M059J (cell line): ENCODE measurements at regions not wholly inside any gene's neighbourhood (a gene's known extent, or its start where the extent isn't known, plus 50 kb on each side); places are given as distances from the start of the nearest gene placed in this dataset.
"Not testable (repeated sequence)": the region's sequence is repeated elsewhere in the genome, so short reads cannot be mapped to it uniquely, and the experiment has no call there.

Experiments
- DNase-seq: peaks from one replicate; pipeline ENCODE4 v3.0.0-alpha.2; 2012; ENCODE audit warnings: low read depth

GRCh38 chr6:109253366-109253765, 128.9 kb downstream of the CD164 start:
- DNase-seq, result peak; percentile 31

GRCh38 chr6:109252261-109253041, 129.8 kb downstream of the CD164 start:
- no peak for DNase-seq

- DNase-seq, result no peak
Measured at GRCh38 chr6:109251839-109252238, 130.4 kb downstream of the CD164 start.

- DNase-seq, result not testable (repeated sequence)
Measured at GRCh38 chr6:109250544-109251156, 131.6 kb downstream of the CD164 start.

- no peak for DNase-seq
Measured at GRCh38 chr6:109243863-109244825, 138.1 kb downstream of the CD164 start.

- no peak for DNase-seq
Measured at GRCh38 chr6:109242925-109243324, 139.3 kb downstream of the CD164 start.

GRCh38 chr6:109242029-109242428, 140.2 kb downstream of the CD164 start:
- no peak for DNase-seq

- DNase-seq, result no peak
Measured at GRCh38 chr6:109241199-109241598, 141.1 kb downstream of the CD164 start.

DNA sequence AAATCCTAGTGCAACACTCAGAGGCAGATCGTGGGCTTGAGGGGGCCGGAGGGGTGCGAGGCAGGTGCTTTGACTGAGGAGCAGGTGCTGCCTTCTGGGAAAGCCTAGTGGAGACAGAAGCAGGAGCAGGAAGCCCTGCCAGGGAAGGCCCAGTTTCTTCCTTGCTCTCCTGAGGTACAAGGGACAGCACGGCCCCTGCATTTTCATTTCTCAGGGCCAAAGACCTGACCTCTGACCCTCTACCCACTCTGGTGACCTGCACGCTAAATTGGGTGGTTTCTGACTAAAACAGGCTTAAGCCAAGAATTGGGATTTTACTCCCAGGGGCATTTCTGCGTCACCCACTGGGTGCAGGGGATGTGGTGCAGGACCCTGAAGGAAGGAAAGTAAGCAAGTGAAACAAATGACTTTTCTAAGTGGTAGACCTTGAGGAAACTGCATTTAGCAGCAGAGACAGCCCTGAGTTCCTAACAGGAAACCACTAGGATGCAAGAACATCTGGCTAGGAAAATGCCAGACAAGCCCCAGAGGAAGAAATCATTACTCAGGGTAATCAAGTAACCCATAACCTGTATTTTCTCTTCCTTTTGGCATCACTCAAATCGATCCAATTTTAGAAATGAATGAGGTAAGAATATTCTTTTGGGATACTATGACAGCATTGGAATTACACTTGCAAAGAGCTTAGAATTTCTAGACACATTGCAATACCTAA, 141.7 kb downstream of the CD164 start:
- no peak for DNase-seq

- DNase-seq, result no peak
Measured at GRCh38 chr6:109239651-109240321, 142.5 kb downstream of the CD164 start.

DNA sequence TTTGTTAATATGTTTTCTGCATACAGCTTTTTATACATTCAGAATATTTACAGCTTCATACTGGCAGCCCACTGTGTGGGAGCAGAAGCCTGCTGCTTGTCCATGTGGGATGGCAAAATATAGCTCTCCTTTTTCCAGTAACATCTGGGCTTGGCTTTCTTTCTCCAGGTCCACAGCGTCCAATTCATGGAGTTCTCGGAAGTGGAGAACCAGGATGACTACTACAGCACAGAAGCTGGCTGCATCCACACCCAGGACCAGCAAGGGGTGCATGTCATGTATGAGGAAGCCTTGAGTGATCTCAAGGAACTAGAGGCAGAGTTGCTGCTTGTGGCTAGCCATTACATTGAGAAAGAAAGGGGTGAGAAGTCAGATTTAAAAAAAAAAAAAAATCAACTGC, 143.1 kb downstream of the CD164 start:
- no peak for DNase-seq

DNA sequence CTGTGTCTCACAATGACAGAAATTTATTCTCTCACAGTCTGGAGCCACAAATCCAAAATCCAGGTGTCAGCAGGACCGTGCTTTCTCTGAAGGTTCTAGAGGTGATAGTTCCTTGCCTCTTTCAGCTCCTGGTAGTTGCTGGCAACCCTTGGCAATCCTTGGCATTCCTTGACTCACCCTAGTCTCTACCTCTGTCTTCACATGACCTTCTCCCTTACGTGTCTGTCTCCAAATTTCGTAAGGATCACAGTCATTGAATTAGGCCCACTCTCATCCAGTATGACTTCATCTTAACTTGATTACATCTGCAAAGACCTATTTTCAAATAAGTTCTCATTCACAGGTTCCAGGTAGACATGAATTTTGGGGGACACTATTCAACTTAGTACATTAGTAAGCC, 143.1 kb downstream of the CEP57L1 start:
- DNase-seq, result no peak

- DNase-seq, result no peak
Measured at GRCh38 chr6:109237986-109238329, 142.7 kb downstream of the CEP57L1 start.

GRCh38 chr6:109237077-109237985, 142.0 kb downstream of the CEP57L1 start:
- peak; percentile 27 for DNase-seq

DNA sequence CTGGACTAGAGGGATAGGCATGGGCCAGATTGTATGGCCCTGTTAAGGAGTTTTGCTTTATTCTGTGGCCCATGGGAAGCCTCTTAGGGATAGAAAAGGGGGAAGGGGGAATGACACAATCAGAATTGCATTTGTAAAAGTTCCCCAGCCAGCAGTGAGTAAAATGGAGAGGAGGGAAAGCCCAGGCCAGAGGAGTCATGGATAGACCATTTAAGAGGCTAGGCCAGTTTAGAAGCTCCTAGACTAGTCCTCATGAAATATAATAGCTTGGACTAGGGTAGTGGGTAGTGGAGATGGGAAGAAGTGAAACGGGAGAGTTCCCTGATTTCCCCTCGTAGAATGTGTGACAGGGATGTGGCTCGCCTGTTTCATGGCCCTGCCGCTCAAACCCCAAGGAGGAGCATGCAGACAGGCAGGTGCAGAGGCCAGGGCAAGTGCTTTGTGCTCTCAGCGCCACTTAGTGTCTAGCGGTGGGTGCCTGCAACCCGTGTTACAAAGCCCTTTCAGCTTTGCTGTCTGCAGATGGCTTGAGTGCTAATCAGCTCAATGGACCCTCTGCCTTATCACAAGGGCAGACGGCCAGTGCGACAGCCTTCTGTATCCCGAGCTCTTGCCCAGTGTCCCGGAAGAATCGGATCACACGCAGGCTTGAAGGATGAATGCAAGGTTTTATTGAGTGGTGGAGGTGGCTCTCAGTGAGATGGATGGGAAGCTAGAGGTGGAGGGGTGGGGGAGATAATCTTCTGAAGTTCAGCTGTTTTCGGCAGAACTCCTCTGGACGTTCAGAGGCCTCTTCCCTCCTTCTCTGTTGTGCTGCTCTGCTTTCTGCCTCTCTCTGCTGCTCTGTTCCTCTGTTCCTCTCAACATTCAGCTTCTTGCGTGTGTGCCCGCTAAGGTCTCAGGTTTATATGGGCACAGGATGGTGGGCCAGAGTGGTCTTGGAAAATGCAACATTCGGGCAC, 141.1 kb downstream of the CEP57L1 start:
- DNase-seq, result no peak

- no peak for DNase-seq
Measured at GRCh38 chr6:109235481-109236038, 140.3 kb downstream of the CEP57L1 start.

DNA sequence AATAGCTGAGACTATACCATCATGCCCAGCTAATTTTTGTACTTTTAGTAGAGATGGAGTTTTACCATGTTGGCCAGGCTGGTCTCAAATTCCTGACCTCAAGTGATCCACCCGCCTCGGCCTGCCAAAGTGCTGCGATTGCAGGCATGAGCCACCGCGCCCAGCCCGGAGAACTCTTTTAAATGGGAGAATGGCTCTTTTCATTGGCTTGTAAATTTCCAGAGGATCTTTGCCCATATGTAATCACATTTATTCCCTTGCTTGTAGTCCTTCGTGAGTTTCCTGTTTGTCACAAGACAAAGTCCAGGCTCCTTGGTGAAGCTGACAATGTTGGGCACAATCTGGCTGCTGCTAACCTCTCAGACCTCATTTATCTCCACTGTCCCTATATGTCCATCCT, 135.1 kb downstream of the CEP57L1 start:
- no peak for DNase-seq

- DNase-seq, result no peak
Measured at GRCh38 chr6:109229536-109229935, 134.2 kb downstream of the CEP57L1 start.

- no peak for DNase-seq
Measured at GRCh38 chr6:109227646-109228045, 132.3 kb downstream of the CEP57L1 start.
